ENCODE measurements at regions not wholly inside any gene's neighbourhood (a gene's known extent, or its start where the extent isn't known, plus 50 kb on each side); places are given as distances from the start of the nearest gene placed in this dataset.

- Histone ChIP-seq H3F3A (ENCODE audit: control insufficient read depth, insufficient read depth) (no peaks in the 10 kb centered on the region), H3K4me1 (ENCODE audit: control insufficient read depth, low read length) (no peaks in the 10 kb centered on the region)
These were observed 173.1 kb upstream of the VCX3A start for GRCh38 chrX:6708041-6708440.

DNA sequence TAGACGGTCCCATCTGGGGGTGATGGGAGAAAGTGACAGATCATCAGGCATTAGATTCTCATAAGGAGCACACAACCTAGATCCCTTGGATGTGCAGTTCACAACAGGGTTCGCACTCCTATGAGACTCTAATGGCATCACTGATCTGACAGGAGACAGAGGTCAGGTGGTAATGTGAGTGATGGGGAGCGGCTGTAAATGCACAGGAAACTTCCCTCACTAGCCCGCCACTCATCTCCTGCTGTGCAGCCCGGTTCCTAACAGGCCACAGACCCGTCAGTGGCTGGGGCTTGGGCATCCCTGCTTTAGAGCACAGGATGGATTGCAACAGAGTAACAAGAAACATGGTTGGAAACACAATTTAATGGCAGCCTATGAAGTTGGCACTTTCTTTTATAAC lies 172.6 kb upstream of the VCX3A start:
- no peaks in the 10 kb centered on the region for H3F3A ChIP-seq (ENCODE audit: control insufficient read depth, insufficient read depth)
- H3K9me2 ChIP-seq (replicated peaks; ENCODE audit: control insufficient read depth, low read length): no peaks in the 10 kb centered on the region
- H3K4me2 ChIP-seq (ENCODE audit: low read length): no peak overlapping the region
- no peak overlapping the region for H3K27ac ChIP-seq (ENCODE audit: low read depth, low read length)
- no peak for TF ChIP-seq EZH2phosphoT487 (IDR thresholded peaks at IDR 0.05; ENCODE audit: borderline replicate concordance, low read length)
- no peak for TF ChIP-seq CTCF (IDR thresholded peaks at IDR 0.05; ENCODE audit: low read depth, low read length, poor library complexity, severe bottlenecking)
- H3K4me1 ChIP-seq (ENCODE audit: control insufficient read depth, low read length): no peaks in the 10 kb centered on the region
- H3K79me2 ChIP-seq (ENCODE audit: control insufficient read depth, low read length): no peaks in the 10 kb centered on the region
- no peaks in the 10 kb centered on the region for H3K36me3 ChIP-seq (ENCODE audit: control insufficient read depth, low read length)
- no peaks in the 10 kb centered on the region for H4K20me1 ChIP-seq (ENCODE audit: control insufficient read depth, insufficient read depth, low read depth, low read length)
- no peaks in the 10 kb centered on the region for H3K27me3 ChIP-seq (ENCODE audit: control insufficient read depth, low read length)
- no peaks in the 10 kb centered on the region for H3K9me3 ChIP-seq (ENCODE audit: control insufficient read depth, insufficient read depth, low read length)
- no peak overlapping the region for H3K4me3 ChIP-seq (ENCODE audit: low read length)

More at GRCh38 chrX:6708041-6708440, 173.1 kb upstream of the VCX3A start:
- Histone ChIP-seq H3K9me3 (ENCODE audit: control insufficient read depth, insufficient read depth, low read length) (no peaks in the 10 kb centered on the region), H4K20me1 (ENCODE audit: control insufficient read depth, insufficient read depth, low read depth, low read length) (no peaks in the 10 kb centered on the region), H3K79me2 (ENCODE audit: control insufficient read depth, low read length) (no peaks in the 10 kb centered on the region), H3K9me2 (replicated peaks; ENCODE audit: control insufficient read depth, low read length) (no peaks in the 10 kb centered on the region), H3K4me3 (ENCODE audit: low read length) (no peak overlapping the region), H3K27ac (ENCODE audit: low read depth, low read length) (no peak overlapping the region), H3K27me3 (ENCODE audit: control insufficient read depth, low read length) (no peaks in the 10 kb centered on the region), H3K36me3 (ENCODE audit: control insufficient read depth, low read length) (no peaks in the 10 kb centered on the region), H3K4me2 (ENCODE audit: low read length) (no peak overlapping the region)
- TF ChIP-seq EZH2phosphoT487 (IDR thresholded peaks at IDR 0.05; ENCODE audit: borderline replicate concordance, low read length): no peak
- no peak for TF ChIP-seq CTCF (IDR thresholded peaks at IDR 0.05; ENCODE audit: low read depth, low read length, poor library complexity, severe bottlenecking)

DNA sequence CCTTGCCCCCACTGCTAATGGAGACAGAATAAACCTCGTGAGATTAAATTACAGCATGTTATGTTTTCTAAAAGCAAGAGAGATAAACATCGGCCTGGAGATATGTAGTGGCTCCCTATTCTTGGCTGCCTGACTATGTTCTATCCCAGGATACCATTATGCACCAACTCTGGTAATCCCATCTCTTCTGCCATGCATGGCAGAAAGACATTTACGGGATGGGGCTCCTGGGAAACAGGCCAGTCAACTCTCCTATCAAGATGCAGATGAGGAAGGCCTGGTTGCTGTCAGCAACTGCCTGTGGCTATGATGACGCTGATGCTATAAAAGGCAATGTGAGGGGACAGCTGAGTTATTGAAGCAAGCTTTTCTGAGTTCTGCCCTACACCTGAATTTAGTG lies 166.2 kb upstream of the VCX3A start:
- Histone ChIP-seq H3K36me3 (ENCODE audit: control insufficient read depth, low read length) (no peaks in the 10 kb centered on the region), H3K9me3 (ENCODE audit: control insufficient read depth, insufficient read depth, low read length) (no peaks in the 10 kb centered on the region), H3K4me2 (ENCODE audit: low read length) (no peak overlapping the region), H3K27me3 (ENCODE audit: control insufficient read depth, low read length) (no peaks in the 10 kb centered on the region), H3K9me2 (replicated peaks; ENCODE audit: control insufficient read depth, low read length) (no peaks in the 10 kb centered on the region), H3K79me2 (ENCODE audit: control insufficient read depth, low read length) (no peaks in the 10 kb centered on the region), H4K20me1 (ENCODE audit: control insufficient read depth, insufficient read depth, low read depth, low read length) (no peaks in the 10 kb centered on the region), H3K4me3 (ENCODE audit: low read length) (no peak overlapping the region), H3F3A (ENCODE audit: control insufficient read depth, insufficient read depth) (no peaks in the 10 kb centered on the region), H3K27ac (ENCODE audit: low read depth, low read length) (no peak overlapping the region), H3K4me1 (ENCODE audit: control insufficient read depth, low read length) (no peaks in the 10 kb centered on the region)
- TF ChIP-seq EZH2phosphoT487 (IDR thresholded peaks at IDR 0.05; ENCODE audit: borderline replicate concordance, low read length) (no peak), CTCF (IDR thresholded peaks at IDR 0.05; ENCODE audit: low read depth, low read length, poor library complexity, severe bottlenecking) (no peak)

GRCh38 chrX:6695717-6696116 lies 160.8 kb upstream of the VCX3A start:
- H3K4me3 ChIP-seq (ENCODE audit: low read length): no peak overlapping the region
- no peaks in the 10 kb centered on the region for H3K79me2 ChIP-seq (ENCODE audit: control insufficient read depth, low read length)
- H3K4me2 ChIP-seq (ENCODE audit: low read length): no peak overlapping the region
- no peaks in the 10 kb centered on the region for H4K20me1 ChIP-seq (ENCODE audit: control insufficient read depth, insufficient read depth, low read depth, low read length)
- H3K27ac ChIP-seq (ENCODE audit: low read depth, low read length): no peak overlapping the region
- H3F3A ChIP-seq (ENCODE audit: control insufficient read depth, insufficient read depth): no peaks in the 10 kb centered on the region
- no peaks in the 10 kb centered on the region for H3K36me3 ChIP-seq (ENCODE audit: control insufficient read depth, low read length)
- no peaks in the 10 kb centered on the region for H3K9me2 ChIP-seq (replicated peaks; ENCODE audit: control insufficient read depth, low read length)
- no peaks in the 10 kb centered on the region for H3K27me3 ChIP-seq (ENCODE audit: control insufficient read depth, low read length)
- H3K4me1 ChIP-seq (ENCODE audit: control insufficient read depth, low read length): no peaks in the 10 kb centered on the region
- H3K9me3 ChIP-seq (ENCODE audit: control insufficient read depth, insufficient read depth, low read length): no peaks in the 10 kb centered on the region
- TF ChIP-seq CTCF (IDR thresholded peaks at IDR 0.05; ENCODE audit: low read depth, low read length, poor library complexity, severe bottlenecking) (no peak), EZH2phosphoT487 (IDR thresholded peaks at IDR 0.05; ENCODE audit: borderline replicate concordance, low read length) (no peak)
